ENCODE measurements at regions not wholly inside any gene's neighbourhood (a gene's known extent, or its start where the extent isn't known, plus 50 kb on each side); places are given as distances from the start of the nearest gene placed in this dataset.

GRCh38 chr2:234771980-234772732 is 179.7 kb upstream of the SH3BP4 start:
- TF ChIP-seq EZH2 (IDR thresholded peaks at IDR 0.05; ENCODE audit: borderline replicate concordance, low read length) (no peak), CTCF (IDR thresholded peaks at IDR 0.05; ENCODE audit: low read length) (no peak)

Measured in OCI-LY1 (cell line).